GM23248 (cell line): ENCODE measurements at regions not wholly inside any gene's neighbourhood (a gene's known extent, or its start where the extent isn't known, plus 50 kb on each side); places are given as distances from the start of the nearest gene placed in this dataset.

ENCODE experiments used
- DNase-seq: peaks from one replicate; pipeline ENCODE4 v3.0.0-alpha.2; 2015
- H2AFZ ChIP-seq: fragments of 200-600 bp; sonication (generic); 2 replicates; pipeline ENCODE4 v1.6.1; 2016; ENCODE audit warnings: antibody characterized with exemption
- H3F3A ChIP-seq: fragments of 200-600 bp; sonication (generic); 2 replicates; pipeline ENCODE4 v1.6.1; 2016; ENCODE audit warnings: mild to moderate bottlenecking, antibody characterized with exemption, mixed run types; ENCODE audit not compliant: insufficient read depth
- H3K27ac ChIP-seq: fragments of 200-600 bp; sonication (generic); 2 replicates; pipeline ENCODE4 v1.5.1; 2016; ENCODE audit warnings: mild to moderate bottlenecking
- H3K27me3 ChIP-seq: fragments of 200-600 bp; sonication (generic); replicated peaks from 2 replicates; pipeline ENCODE4 v1.6.1; 2016; ENCODE audit warnings: mild to moderate bottlenecking; ENCODE audit not compliant: insufficient read depth
- H3K36me3 ChIP-seq: fragments of 200-600 bp; sonication (generic); 2 replicates; pipeline ENCODE4 v1.6.1; 2016; ENCODE audit warnings: low read depth, mild to moderate bottlenecking
- H3K4me1 ChIP-seq: fragments of 200-600 bp; sonication (generic); 2 replicates; pipeline ENCODE4 v1.6.1; 2016; ENCODE audit warnings: mild to moderate bottlenecking; ENCODE audit not compliant: insufficient read depth
- H3K4me2 ChIP-seq: fragments of 200-600 bp; sonication (generic); one replicate; pipeline ENCODE4 v1.6.1; 2016; ENCODE audit warnings: mild to moderate bottlenecking; ENCODE audit not compliant: unreplicated experiment
- H3K4me3 ChIP-seq: fragments of 200-600 bp; sonication (generic); 2 replicates; pipeline ENCODE4 v1.5.1; 2016; ENCODE audit warnings: mild to moderate bottlenecking
- H3K79me2 ChIP-seq: fragments of 200-600 bp; sonication (generic); 2 replicates; pipeline ENCODE4 v1.6.1; 2016; ENCODE audit warnings: mild to moderate bottlenecking; ENCODE audit not compliant: insufficient read depth
- H3K9ac ChIP-seq: fragments of 200-600 bp; sonication (generic); 2 replicates; pipeline ENCODE4 v1.6.1; 2016; ENCODE audit warnings: mild to moderate bottlenecking
- H3K9me2 ChIP-seq: fragments of 200-600 bp; sonication (generic); 2 replicates; pipeline ENCODE4 v1.6.1; 2016; ENCODE audit warnings: mixed run types, mild to moderate bottlenecking, moderate library complexity; ENCODE audit not compliant: insufficient read depth
- H3K9me3 ChIP-seq: fragments of 200-600 bp; sonication (generic); one replicate; pipeline ENCODE4 v1.6.1; 2017; ENCODE audit warnings: low read depth
- H4K20me1 ChIP-seq: fragments of 200-600 bp; sonication (generic); 2 replicates; pipeline ENCODE4 v1.6.0; 2016; ENCODE audit not compliant: insufficient read depth
- EZH2 ChIP-seq: fragments of 200-600 bp; sonication (generic); IDR thresholded peaks from 2 replicates; pipeline ENCODE4 v1.6.1; 2018; ENCODE audit warnings: antibody characterized with exemption, mild to moderate bottlenecking; ENCODE audit not compliant: insufficient read depth, poor library complexity, severe bottlenecking
- EZH2phosphoT487 ChIP-seq: fragments of 200-600 bp; sonication (generic); IDR thresholded peaks from 2 replicates; pipeline ENCODE4 v1.6.1; 2018; ENCODE audit warnings: antibody characterized with exemption, moderate library complexity, mild to moderate bottlenecking, low read depth; ENCODE audit not compliant: insufficient read depth
- WGBS, 2 experiments: methylation state at CpG; one replicate each; pipeline ENCODE4 v1.1.6; 2015 to 2017; ENCODE audit warnings: low lambda C conversion rate in 2 of 2, low coverage in 1 of 2; ENCODE audit errors: missing lambda C conversion rate in 2 of 2; 5-methylcytosine and 5-hydroxymethylcytosine counted together
- in situ Hi-C: fragments of 300-500 bp; cut with MboI; formaldehyde crosslinking; loops from 2 replicates; pipeline ENCODE4 v1.15.0; 2020

DNA sequence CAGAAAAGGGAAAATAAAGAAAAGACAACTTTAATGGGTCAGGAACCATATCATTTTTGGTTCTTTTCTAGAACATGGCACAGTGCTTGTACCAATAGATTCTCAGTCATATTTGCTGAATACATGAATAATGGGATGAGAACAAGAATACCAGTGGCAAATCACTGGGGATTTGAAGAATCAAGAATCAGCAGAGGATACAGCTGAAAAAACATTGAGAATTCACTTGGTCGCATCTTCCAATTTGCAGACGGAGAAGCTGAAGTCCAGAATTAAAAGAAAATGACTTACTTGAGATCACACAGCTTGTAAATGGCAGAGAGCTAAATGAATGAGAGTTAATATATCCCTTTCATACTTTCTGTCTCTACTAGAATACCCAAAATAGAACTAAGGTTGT is 362.2 kb downstream of the RAD51AP2 start:
- Histone ChIP-seq H3K27ac (no peak overlapping the region), H3K9ac (no peak overlapping the region), H3K4me1 (no peaks in the 10 kb centered on the region), H3K4me3 (no peak overlapping the region), H3K79me2 (no peaks in the 10 kb centered on the region), H3K4me2 (no peak overlapping the region), H3K36me3 (no peaks in the 10 kb centered on the region), H3F3A (no peaks in the 10 kb centered on the region), H3K9me3 (no peaks in the 10 kb centered on the region), H2AFZ (no peak overlapping the region), H4K20me1 (no peaks in the 10 kb centered on the region), H3K9me2 (no peaks in the 10 kb centered on the region), H3K27me3 (0 out of 2 replicates have a peak, but pooled peaks cover 4% of the 10 kb centered on the region)
- in situ Hi-C loops, result no loop called here
- 62 to 75% methylated on average over 2 of the region's 2 CpGs for WGBS, 2 experiments
- no peak for DNase-seq
- TF ChIP-seq EZH2, result no peak
- TF ChIP-seq EZH2phosphoT487, result no peak

DNA sequence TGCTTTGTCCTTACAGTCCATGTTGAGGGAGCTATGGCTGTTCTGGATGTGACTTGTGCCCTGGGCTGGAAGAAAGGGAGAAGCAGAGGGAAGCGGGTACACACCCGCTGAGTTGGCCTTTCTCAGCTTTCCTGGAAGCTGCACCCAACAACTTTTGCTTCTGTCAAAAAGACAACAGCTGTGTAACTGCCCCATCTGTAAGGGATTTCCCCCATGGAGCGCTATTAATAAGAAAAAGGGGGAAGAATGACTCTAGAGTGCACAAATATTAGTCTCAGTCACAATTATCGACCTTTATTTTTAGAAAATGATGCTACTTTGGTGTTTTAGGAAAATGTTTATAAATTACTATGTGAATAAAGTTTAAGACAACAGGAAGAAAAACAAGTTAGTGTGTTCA is 368.3 kb downstream of the RAD51AP2 start:
- H4K20me1 ChIP-seq, result no peaks in the 10 kb centered on the region
- TF ChIP-seq EZH2, result no peak
- TF ChIP-seq EZH2phosphoT487, result no peak
- WGBS, 2 experiments, result 37 to 39% methylated on average over 4 of the region's 4 CpGs
- DNase-seq, result no peak
- H3K9me3 ChIP-seq, result no peaks in the 10 kb centered on the region
- in situ Hi-C loops, result no loop called here
- H3K36me3 ChIP-seq, result no peaks in the 10 kb centered on the region
- H3K4me1 ChIP-seq, result no peaks in the 10 kb centered on the region
- H3K27me3 ChIP-seq, result no peaks in the 10 kb centered on the region
- no peak overlapping the region for H3K4me2 ChIP-seq
- no peak overlapping the region for H3K9ac ChIP-seq
- H3K27ac ChIP-seq, result no peak overlapping the region
- H2AFZ ChIP-seq, result no peak overlapping the region
- no peaks in the 10 kb centered on the region for H3K79me2 ChIP-seq
- H3K9me2 ChIP-seq, result no peaks in the 10 kb centered on the region
- H3F3A ChIP-seq, result no peaks in the 10 kb centered on the region
- no peak overlapping the region for H3K4me3 ChIP-seq

DNA sequence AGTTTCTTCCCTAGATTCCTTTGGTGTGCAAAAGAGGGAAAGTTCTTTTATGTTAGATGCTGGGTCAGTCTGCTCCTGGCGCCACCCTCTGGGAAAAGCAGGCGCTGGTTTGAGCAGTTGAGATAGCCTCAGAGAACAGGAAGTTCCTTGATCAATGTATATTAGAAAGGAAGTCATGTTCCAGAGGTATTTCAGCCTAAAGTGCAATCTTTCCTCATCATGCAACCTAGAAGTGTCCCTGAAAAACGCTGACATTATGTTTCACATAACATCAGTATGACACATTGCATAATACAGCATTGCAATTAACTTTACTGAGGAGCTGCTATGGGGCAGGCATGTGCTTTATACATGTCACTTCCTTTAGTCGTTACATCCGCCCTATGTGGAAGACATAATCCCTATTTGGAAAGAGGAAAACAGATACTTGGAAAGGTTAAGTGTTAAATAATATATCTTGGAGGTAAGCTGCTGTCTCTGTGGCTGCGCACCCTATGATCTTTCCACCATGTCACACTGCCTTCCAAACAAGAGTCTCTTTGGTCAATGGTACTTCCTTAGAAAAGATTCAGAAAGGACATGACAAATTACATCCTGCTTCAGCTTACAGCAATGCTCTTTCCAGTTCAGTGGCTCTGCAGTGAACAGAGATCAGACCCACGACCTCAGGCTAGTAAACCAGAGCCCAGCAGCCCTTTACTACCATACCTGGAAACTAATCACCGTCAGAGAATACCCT is 369.7 kb downstream of the RAD51AP2 start:
- no peaks in the 10 kb centered on the region for H3K9me2 ChIP-seq

DNA sequence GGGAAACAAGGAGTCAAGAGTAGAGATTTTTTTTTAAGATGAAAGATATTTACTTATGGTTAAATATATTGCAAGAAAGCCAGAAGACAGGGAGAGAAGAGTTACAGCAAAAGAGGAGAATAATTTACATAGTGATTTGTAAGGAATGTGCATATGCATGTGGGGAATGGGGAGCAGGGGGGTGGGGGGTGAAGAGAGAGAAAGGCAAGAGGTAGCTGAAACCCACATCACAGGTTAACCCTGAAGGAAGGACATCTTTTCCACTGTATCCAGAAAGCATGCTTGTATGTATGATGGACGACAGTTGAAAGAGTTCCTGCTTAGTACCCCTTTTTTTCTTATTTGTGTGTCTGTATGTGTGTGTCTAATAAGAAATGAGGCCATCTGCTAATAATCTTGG is 371.9 kb downstream of the RAD51AP2 start:
- Histone ChIP-seq H3K9me2 (no peaks in the 10 kb centered on the region), H3K27me3 (no peaks in the 10 kb centered on the region), H3K4me2 (no peak overlapping the region), H3K27ac (no peak overlapping the region), H3K4me1 (no peaks in the 10 kb centered on the region), H3K36me3 (no peaks in the 10 kb centered on the region), H2AFZ (no peak overlapping the region), H3K4me3 (no peak overlapping the region), H3F3A (no peaks in the 10 kb centered on the region), H4K20me1 (no peaks in the 10 kb centered on the region), H3K9me3 (no peaks in the 10 kb centered on the region), H3K79me2 (no peaks in the 10 kb centered on the region), H3K9ac (no peak overlapping the region)
- 0 to 15% methylated on average over 1 of the region's 1 CpG for WGBS, 2 experiments
- DNase-seq, result no peak
- in situ Hi-C loops, result no loop called here
- TF ChIP-seq EZH2phosphoT487 (no peak), EZH2 (no peak)

More for the DNA sequence above, 369.7 kb downstream of the RAD51AP2 start:
- 31 to 32% methylated on average over 8 of the region's 8 CpGs for WGBS, 2 experiments
- Histone ChIP-seq H3K4me3 (no peak overlapping the region), H3K79me2 (no peaks in the 10 kb centered on the region), H2AFZ (no peak overlapping the region), H3K4me2 (no peak overlapping the region), H3F3A (no peaks in the 10 kb centered on the region), H4K20me1 (no peaks in the 10 kb centered on the region), H3K36me3 (no peaks in the 10 kb centered on the region), H3K27me3 (no peaks in the 10 kb centered on the region), H3K9me3 (no peaks in the 10 kb centered on the region), H3K4me1 (no peaks in the 10 kb centered on the region), H3K27ac (no peak overlapping the region), H3K9ac (no peak overlapping the region)
- DNase-seq, result peak; percentile 36
- no peak for TF ChIP-seq EZH2phosphoT487
- no peak for TF ChIP-seq EZH2
- in situ Hi-C loops, result no loop called here

DNA sequence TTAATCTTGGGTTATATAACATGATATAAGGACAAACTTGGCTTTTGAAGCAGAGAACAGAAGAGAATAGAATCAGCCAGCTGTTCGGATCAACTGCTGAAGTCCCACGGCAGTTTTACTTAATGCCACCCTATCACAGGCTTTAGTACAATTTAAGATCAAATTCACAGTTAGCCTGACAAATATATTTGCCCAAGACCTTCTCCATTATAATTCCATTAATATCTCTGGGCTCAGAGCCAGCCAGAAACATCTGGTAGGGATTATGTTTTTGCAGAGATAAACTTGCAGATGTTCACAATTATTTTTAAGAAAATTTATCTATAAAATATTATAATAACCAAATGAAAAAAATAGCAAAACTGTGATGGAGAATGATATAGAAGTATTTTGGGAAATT is 381.4 kb downstream of the RAD51AP2 start:
- Histone ChIP-seq H3K79me2 (no peaks in the 10 kb centered on the region), H3K9me2 (no peaks in the 10 kb centered on the region), H3K9ac (no peak overlapping the region), H3F3A (no peaks in the 10 kb centered on the region), H3K36me3 (no peaks in the 10 kb centered on the region), H3K27me3 (no peaks in the 10 kb centered on the region), H3K4me1 (no peaks in the 10 kb centered on the region), H2AFZ (no peak overlapping the region), H3K27ac (no peak overlapping the region), H4K20me1 (no peaks in the 10 kb centered on the region), H3K4me3 (no peak overlapping the region), H3K9me3 (no peaks in the 10 kb centered on the region), H3K4me2 (no peak overlapping the region)
- WGBS, 2 experiments, result 17 to 20% methylated on average over 2 of the region's 2 CpGs
- in situ Hi-C loops, result no loop called here
- no peak for DNase-seq
- no peak for TF ChIP-seq EZH2
- TF ChIP-seq EZH2phosphoT487, result no peak
